Mucosa of gallbladder (tissue), 1 donor: ENCODE measurements at regions not wholly inside any gene's neighbourhood (a gene's known extent, or its start where the extent isn't known, plus 50 kb on each side); places are given as distances from the start of the nearest gene placed in this dataset.
A peak's percentile ranks its signal among the peaks of the same experiment; 100 is the strongest.

Experiments
- DNase-seq: peaks from one replicate; pipeline ENCODE4 v3.0.0-alpha.2; 2020; ENCODE audit warnings: low spot score
- donor health status: DM: no; HTN: no; CAD: no.

GRCh38 chr11:129292092-129292491, 83.6 kb upstream of the BARX2 start:
- DNase-seq: no peak

GRCh38 chr11:129291546-129291945, 84.1 kb upstream of the BARX2 start:
- no peak for DNase-seq

- no peak for DNase-seq
These were observed 84.7 kb upstream of the BARX2 start for GRCh38 chr11:129290966-129291365.

- DNase-seq: no peak
These were observed 86.2 kb upstream of the BARX2 start for GRCh38 chr11:129289350-129290040.

- no peak for DNase-seq
These were observed 87.7 kb upstream of the BARX2 start for GRCh38 chr11:129287920-129288319.

- DNase-seq: no peak
These were observed 88.8 kb upstream of the BARX2 start for GRCh38 chr11:129286813-129287212.

- DNase-seq: no peak
These were observed 90.3 kb upstream of the BARX2 start for GRCh38 chr11:129285402-129285786.

- DNase-seq: peak; percentile 71
These were observed 91.0 kb upstream of the ARHGAP32 start for GRCh38 chr11:129283141-129283540.

- DNase-seq: no peak
These were observed 90.5 kb upstream of the ARHGAP32 start for GRCh38 chr11:129282634-129283033.

GRCh38 chr11:129281471-129282415, 89.6 kb upstream of the ARHGAP32 start:
- DNase-seq: no peak

GRCh38 chr11:129280027-129280811, 88.1 kb upstream of the ARHGAP32 start:
- no peak for DNase-seq

GRCh38 chr11:129279326-129280026, 87.4 kb upstream of the ARHGAP32 start:
- peak; percentile 70 for DNase-seq

- DNase-seq: no peak
These were observed 86.6 kb upstream of the ARHGAP32 start for GRCh38 chr11:129278586-129279319.

- no peak for DNase-seq
These were observed 85.2 kb upstream of the ARHGAP32 start for GRCh38 chr11:129277198-129277843.

GRCh38 chr11:129275828-129276227, 83.7 kb upstream of the ARHGAP32 start:
- no peak for DNase-seq

GRCh38 chr11:129273944-129274711, 82.0 kb upstream of the ARHGAP32 start:
- DNase-seq: no peak

GRCh38 chr11:129273322-129273721, 81.2 kb upstream of the ARHGAP32 start:
- DNase-seq: no peak

- no peak for DNase-seq
These were observed 78.9 kb upstream of the ARHGAP32 start for GRCh38 chr11:129271030-129271429.

GRCh38 chr11:129270446-129270845, 78.3 kb upstream of the ARHGAP32 start:
- DNase-seq: no peak

- DNase-seq: no peak
These were observed 76.2 kb upstream of the ARHGAP32 start for GRCh38 chr11:129268371-129268770.
